Transverse colon (tissue), 4 donors: ENCODE measurements at regions not wholly inside any gene's neighbourhood (a gene's known extent, or its start where the extent isn't known, plus 50 kb on each side); places are given as distances from the start of the nearest gene placed in this dataset.

ENCODE experiments used
- DNase-seq: peaks from one replicate; pipeline ENCODE4 v3.0.0-alpha.2; 2019
- H3K27ac ChIP-seq, 4 donors: fragments of 200-600 bp; sonication (generic); 2 replicates each; pipeline ENCODE4 v1.5.1; 2016 to 2018; ENCODE audit warnings: inconsistent platforms in 4 of 4
- H3K27me3 ChIP-seq: fragments of 200-600 bp; sonication (generic); 2 replicates; pipeline ENCODE4 v1.5.1; 2017; ENCODE audit warnings: inconsistent platforms
- H3K36me3 ChIP-seq, 4 donors: fragments of 200-600 bp; sonication (generic); 2 replicates each; pipeline ENCODE4 v1.5.1; 2017 to 2019; ENCODE audit warnings: inconsistent platforms in 4 of 4
- H3K4me1 ChIP-seq, 4 donors: fragments of 200-600 bp; sonication (generic); 2 replicates each; pipeline ENCODE4 v1.5.1; 2017 to 2020; ENCODE audit warnings: inconsistent platforms in 4 of 4
- H3K4me3 ChIP-seq, 4 donors: fragments of 200-600 bp; sonication (generic); 1 replicate in 1 of 4; 2 replicates in 3 of 4; pipeline versions ENCODE4 v1.5.1 to v1.6.1; 2017 to 2019; ENCODE audit warnings: inconsistent platforms in 4 of 4
- H3K9me3 ChIP-seq, 2 donors: fragments of 200-600 bp; sonication (generic); 2 replicates each; pipeline ENCODE4 v1.5.1; 2017 to 2019; ENCODE audit warnings: inconsistent platforms in 2 of 2
- EP300 ChIP-seq: sonication (generic); formaldehyde crosslinking; IDR thresholded peaks from one replicate; pipeline ENCODE4 v1.6.1; 2017; ENCODE audit warnings: antibody characterized with exemption, low read depth
- POLR2A ChIP-seq: fragments of 450-650 bp; IDR thresholded peaks from one replicate; pipeline ENCODE4 v1.6.1; 2016; ENCODE audit warnings: antibody characterized with exemption, mild to moderate bottlenecking, moderate library complexity
- POLR2AphosphoS5 ChIP-seq, 3 donors: sonication (generic); formaldehyde crosslinking; IDR thresholded peaks; one replicate each; pipeline ENCODE4 v1.6.1; 2016; ENCODE audit warnings: antibody characterized with exemption in 3 of 3
- WGBS, 2 donors: methylation state at CpG; one replicate each; pipeline ENCODE4 v1.1.5; 2018; ENCODE audit warnings: low coverage in 1 of 2; 5-methylcytosine and 5-hydroxymethylcytosine counted together
- in situ Hi-C, 4 donors: fragments of 200-750 bp; cut with MboI; loops; one replicate each; pipeline versions ENCODE4 v1.15.0 to v1.15.1; 2017; ENCODE audit warnings: low sequenced_read_pairs in 3 of 4, low pct_ligation_motif_present in 1 of 4, low pct_unique_long_range_greater_than_20kb in 1 of 4
- intact Hi-C: fragments of 100-400 bp; cut with DNase I; formaldehyde crosslinking; loops from one replicate; pipeline ENCODE4 v1.15.1; 2023; ENCODE audit warnings: low total_unique reads
- small RNA-seq, 4 donors: library from RNA; depleted of rRNA; stranded (forward); fragments of <200 nt; gene quantifications; one replicate each; pipeline ENCODE3, GENCODE V24; 2016
- TF ChIP-seq, protein P1 (sequence below), 5 experiments: fragments of 200-600 bp in 3 of 5; fragments of 450-650 bp in 2 of 5; sonication (generic) in 3 of 5; IDR thresholded peaks; 1 replicate in 2 of 5; 2 replicates in 3 of 5; pipeline ENCODE4 v1.5.1; 2016 to 2017; ENCODE audit warnings: antibody characterized with exemption in 5 of 5, inconsistent platforms in 3 of 5, mild to moderate bottlenecking in 2 of 5, moderate library complexity in 1 of 5

- H3K4me3 ChIP-seq, result no peak overlapping the region
- H3K9me3 ChIP-seq, result no peaks in the 10 kb centered on the region
- no peaks in the 10 kb centered on the region for H3K36me3 ChIP-seq
- in situ Hi-C loops, result no loop called here
- no peak overlapping the region for H3K27ac ChIP-seq
- no peak for TF ChIP-seq POLR2AphosphoS5 (IDR thresholded peaks at IDR 0.05)
- TF ChIP-seq, protein P1, sequence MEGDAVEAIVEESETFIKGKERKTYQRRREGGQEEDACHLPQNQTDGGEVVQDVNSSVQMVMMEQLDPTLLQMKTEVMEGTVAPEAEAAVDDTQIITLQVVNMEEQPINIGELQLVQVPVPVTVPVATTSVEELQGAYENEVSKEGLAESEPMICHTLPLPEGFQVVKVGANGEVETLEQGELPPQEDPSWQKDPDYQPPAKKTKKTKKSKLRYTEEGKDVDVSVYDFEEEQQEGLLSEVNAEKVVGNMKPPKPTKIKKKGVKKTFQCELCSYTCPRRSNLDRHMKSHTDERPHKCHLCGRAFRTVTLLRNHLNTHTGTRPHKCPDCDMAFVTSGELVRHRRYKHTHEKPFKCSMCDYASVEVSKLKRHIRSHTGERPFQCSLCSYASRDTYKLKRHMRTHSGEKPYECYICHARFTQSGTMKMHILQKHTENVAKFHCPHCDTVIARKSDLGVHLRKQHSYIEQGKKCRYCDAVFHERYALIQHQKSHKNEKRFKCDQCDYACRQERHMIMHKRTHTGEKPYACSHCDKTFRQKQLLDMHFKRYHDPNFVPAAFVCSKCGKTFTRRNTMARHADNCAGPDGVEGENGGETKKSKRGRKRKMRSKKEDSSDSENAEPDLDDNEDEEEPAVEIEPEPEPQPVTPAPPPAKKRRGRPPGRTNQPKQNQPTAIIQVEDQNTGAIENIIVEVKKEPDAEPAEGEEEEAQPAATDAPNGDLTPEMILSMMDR (IDR thresholded peaks at IDR 0.05), result no peak
- no peak for TF ChIP-seq POLR2A
- TF ChIP-seq EP300, result no peak
- DNase-seq, result no peak
- intact Hi-C loops, result no loop called here
- no peaks in the 10 kb centered on the region for H3K4me1 ChIP-seq
- H3K27me3 ChIP-seq, result no peaks in the 10 kb centered on the region
- 84 to 86% methylated on average over 2 of the region's 2 CpGs for WGBS, 2 donors
Observed at GRCh38 chr5:98723061-98723460, 50.4 kb upstream of the RGMB start.

Small RNA genes lying in the stretch of these regions (small RNA-seq; reads per million reads assigned to genes)
- gene AC008834.1, result 0 reads per million in 4 donors
- 0 reads per million in 4 donors for gene AC074133.1
- gene MRPS35P2, result 0 reads per million in 4 donors
